Cardiac septum (tissue), 1 donor: ENCODE measurements at regions not wholly inside any gene's neighbourhood (a gene's known extent, or its start where the extent isn't known, plus 50 kb on each side); places are given as distances from the start of the nearest gene placed in this dataset.

ENCODE experiments used
- DNase-seq: peaks from one replicate; pipeline ENCODE4 v3.0.0-alpha.2; 2020; ENCODE audit warnings: low spot score
- intact Hi-C: fragments of 100-400 bp; cut with DNase I; formaldehyde crosslinking; loops from one replicate; pipeline ENCODE4 v1.14.0; 2022
- donor health status: DM: no; HTN: no; CAD: no.

GRCh38 chr2:156818944-156819343 is 382.8 kb downstream of the GPD2 start:
- intact Hi-C loops, result no loop called here
- DNase-seq, result no peak

- intact Hi-C loops, result no loop called here
Observed at GRCh38 chr2:156826341-156826933, 390.3 kb downstream of the GPD2 start.

GRCh38 chr2:156834431-156834830 is 398.3 kb downstream of the GPD2 start:
- DNase-seq, result no peak
- intact Hi-C loops, result no loop called here

More at GRCh38 chr2:156826341-156826933, 390.3 kb downstream of the GPD2 start:
- no peak for DNase-seq

- intact Hi-C loops, result no loop called here
- no peak for DNase-seq
Observed at GRCh38 chr2:156837635-156838370, 401.6 kb downstream of the GPD2 start.

- intact Hi-C loops, result no loop called here
Observed at GRCh38 chr2:156841321-156841720, 405.1 kb downstream of the GPD2 start.

GRCh38 chr2:156845806-156846558 is 409.8 kb downstream of the GPD2 start:
- intact Hi-C loops, result no loop called here
- DNase-seq, result no peak

More at GRCh38 chr2:156841321-156841720, 405.1 kb downstream of the GPD2 start:
- DNase-seq, result no peak

GRCh38 chr2:156852210-156852609 is 405.3 kb upstream of the GALNT5 start:
- DNase-seq, result no peak
- intact Hi-C loops, result no loop called here

- intact Hi-C loops, result no loop called here
Observed at GRCh38 chr2:156852681-156853080, 404.8 kb upstream of the GALNT5 start.

GRCh38 chr2:156864325-156864724 is 393.2 kb upstream of the GALNT5 start:
- intact Hi-C loops, result no loop called here
- DNase-seq, result no peak

More at GRCh38 chr2:156852681-156853080, 404.8 kb upstream of the GALNT5 start:
- DNase-seq, result no peak

GRCh38 chr2:156864753-156865152 is 392.8 kb upstream of the GALNT5 start:
- no peak for DNase-seq
- intact Hi-C loops, result no loop called here

- intact Hi-C loops, result no loop called here
- no peak for DNase-seq
Observed at GRCh38 chr2:156867201-156867600, 390.3 kb upstream of the GALNT5 start.

GRCh38 chr2:156874707-156875106 is 382.8 kb upstream of the GALNT5 start:
- intact Hi-C loops, result no loop called here

GRCh38 chr2:156883804-156884203 is 373.7 kb upstream of the GALNT5 start:
- no peak for DNase-seq
- intact Hi-C loops, result no loop called here

More at GRCh38 chr2:156874707-156875106, 382.8 kb upstream of the GALNT5 start:
- no peak for DNase-seq

GRCh38 chr2:156884216-156884615 is 373.3 kb upstream of the GALNT5 start:
- DNase-seq, result no peak
- intact Hi-C loops, result no loop called here

GRCh38 chr2:156890529-156891148 is 366.9 kb upstream of the GALNT5 start:
- intact Hi-C loops, result loop anchor here (10.0 kb wide), 1 partner anchor 556 kb away; the partner anchor contains the start of gene NR4A2
- no peak for DNase-seq

GRCh38 chr2:156891609-156892008 is 365.9 kb upstream of the GALNT5 start:
- DNase-seq, result no peak
- intact Hi-C loops, result loop anchor here (10.0 kb wide), 1 partner anchor 557 kb away; the partner anchor contains the start of gene NR4A2

- intact Hi-C loops, result loop anchor here (10.0 kb wide), 1 partner anchor 558 kb away; the partner anchor contains the start of gene NR4A2
Observed at GRCh38 chr2:156892467-156893281, 364.8 kb upstream of the GALNT5 start.

GRCh38 chr2:156896294-156896693 is 361.2 kb upstream of the GALNT5 start:
- no peak for DNase-seq
- intact Hi-C loops, result loop anchor here (10.0 kb wide), 1 partner anchor 561 kb away; the partner anchor contains the start of gene NR4A2

More at GRCh38 chr2:156892467-156893281, 364.8 kb upstream of the GALNT5 start:
- no peak for DNase-seq

- DNase-seq, result no peak
- intact Hi-C loops, result loop anchor here (10.0 kb wide), 1 partner anchor 563 kb away; the partner anchor contains the start of gene NR4A2
Observed at GRCh38 chr2:156897548-156897947, 360.0 kb upstream of the GALNT5 start.
